ENCODE measurements at regions not wholly inside any gene's neighbourhood (a gene's known extent, or its start where the extent isn't known, plus 50 kb on each side); places are given as distances from the start of the nearest gene placed in this dataset.
"Not testable (repeated sequence)": the region's sequence is repeated elsewhere in the genome, so short reads cannot be mapped to it uniquely, and the experiment has no call there.

- DNase-seq (ENCODE audit: low read depth in 2 of 2): no peak
These were observed 117.8 kb upstream of the ENPP6 start for GRCh38 chr4:184335520-184335919.

- DNase-seq (ENCODE audit: low read depth in 2 of 2): not testable (repeated sequence)
These were observed 115.8 kb upstream of the ENPP6 start for GRCh38 chr4:184333446-184333845.

GRCh38 chr4:184331268-184331995 lies 113.8 kb upstream of the ENPP6 start:
- no peak for DNase-seq (ENCODE audit: low read depth in 2 of 2)

GRCh38 chr4:184330517-184331094 lies 112.9 kb upstream of the ENPP6 start:
- not testable (repeated sequence) for DNase-seq (ENCODE audit: low read depth in 2 of 2)

GRCh38 chr4:184329659-184330400 lies 112.2 kb upstream of the ENPP6 start:
- DNase-seq (ENCODE audit: low read depth in 2 of 2): no peak

- no peak for DNase-seq (ENCODE audit: low read depth in 2 of 2)
These were observed 111.6 kb upstream of the ENPP6 start for GRCh38 chr4:184329235-184329634.

- DNase-seq (ENCODE audit: low read depth in 2 of 2): no peak
These were observed 110.5 kb upstream of the ENPP6 start for GRCh38 chr4:184328022-184328736.

GRCh38 chr4:184324939-184325477 lies 107.3 kb upstream of the ENPP6 start:
- no peak for DNase-seq (ENCODE audit: low read depth in 2 of 2)

GRCh38 chr4:184322328-184323025 lies 104.8 kb upstream of the ENPP6 start:
- DNase-seq (ENCODE audit: low read depth in 2 of 2): no peak

- no peak for DNase-seq (ENCODE audit: low read depth in 2 of 2)
These were observed 103.0 kb upstream of the ENPP6 start for GRCh38 chr4:184320631-184321030.

GRCh38 chr4:184318852-184319251 lies 101.2 kb upstream of the ENPP6 start:
- DNase-seq (ENCODE audit: low read depth in 2 of 2): no peak

GRCh38 chr4:184317234-184317918 lies 99.7 kb upstream of the ENPP6 start:
- DNase-seq (ENCODE audit: low read depth in 2 of 2): no peak

- DNase-seq (ENCODE audit: low read depth in 2 of 2): no peak
These were observed 99.1 kb upstream of the ENPP6 start for GRCh38 chr4:184316821-184317220.

- DNase-seq (ENCODE audit: low read depth in 2 of 2): no peak
These were observed 98.1 kb upstream of the ENPP6 start for GRCh38 chr4:184315675-184316359.

GRCh38 chr4:184313702-184314659 lies 96.3 kb upstream of the ENPP6 start:
- peak in 1 of 2 donors; percentile 62 for DNase-seq (ENCODE audit: low read depth in 2 of 2)

- no peak for DNase-seq (ENCODE audit: low read depth in 2 of 2)
These were observed 95.4 kb upstream of the ENPP6 start for GRCh38 chr4:184313058-184313581.

- DNase-seq (ENCODE audit: low read depth in 2 of 2): no peak
These were observed 94.5 kb upstream of the ENPP6 start for GRCh38 chr4:184312126-184312525.

GRCh38 chr4:184310881-184311709 lies 93.4 kb upstream of the ENPP6 start:
- DNase-seq (ENCODE audit: low read depth in 2 of 2): no peak

Measured in stimulated activated CD8-positive, alpha-beta memory T cell treated with anti-CD3 and anti-CD28 coated beads, Interleukin-15, amount 100 ng/mL, for 48 hours (primary cell).